HEK293 (cell line): ENCODE measurements at regions not wholly inside any gene's neighbourhood (a gene's known extent, or its start where the extent isn't known, plus 50 kb on each side); places are given as distances from the start of the nearest gene placed in this dataset.

ENCODE experiments used
- CTCF ChIA-PET: fragments of 350-600 bp; formaldehyde crosslinking; extraction: SDS; loops from one replicate; lab custom pipeline; 2021; ENCODE audit warnings: antibody characterized with exemption; lab: Yijun Ruan, JAX
- POLR2A ChIA-PET: fragments of 300-600 bp; formaldehyde crosslinking; extraction: SDS; loops from one replicate; lab custom pipeline; 2020; ENCODE audit warnings: antibody characterized with exemption, inconsistent platforms; lab: Yijun Ruan, JAX
- H3K27ac ChIP-seq: fragments of 200-500 bp; sonication (Bioruptor generic); 2 replicates; pipeline ENCODE4 v1.5.1; 2014; ENCODE audit warnings: low read depth, low read length, control low read depth, inconsistent platforms; ENCODE audit errors: extremely low read depth
- H3K36me3 ChIP-seq, 2 experiments: fragments of 200-500 bp in 1 of 2; sonication (Bioruptor generic) in 1 of 2; 1 replicate in 1 of 2; 2 replicates in 1 of 2; pipeline ENCODE4 v1.5.1; 2014 to 2017; ENCODE audit warnings: inconsistent platforms in 2 of 2, low read length in 2 of 2; ENCODE audit not compliant: control insufficient read depth in 2 of 2, insufficient read depth in 1 of 2
- H3K4me1 ChIP-seq: fragments of 200-500 bp; sonication (Bioruptor generic); 2 replicates; pipeline ENCODE4 v1.5.1; 2014; ENCODE audit warnings: mild to moderate bottlenecking, low read length, inconsistent platforms; ENCODE audit not compliant: control insufficient read depth, insufficient read depth
- H3K4me3 ChIP-seq: 2 replicates; pipeline ENCODE4 v1.5.1; 2011; ENCODE audit warnings: low read depth, mild to moderate bottlenecking, control low read depth, low read length, moderate library complexity
- H3K9me3 ChIP-seq: fragments of 200-500 bp; sonication (Bioruptor generic); 2 replicates; pipeline ENCODE4 v1.5.1; 2014; ENCODE audit warnings: low read depth, low read length, inconsistent platforms; ENCODE audit not compliant: control insufficient read depth, insufficient read depth
- EGR2 ChIP-seq: fragments of 450-650 bp; formaldehyde crosslinking; IDR thresholded peaks from 2 replicates; pipeline ENCODE4 v1.5.1; 2016; ENCODE audit warnings: low read depth, missing biosample characterization, missing genetic modification characterization
- GFI1B ChIP-seq: fragments of 450-650 bp; formaldehyde crosslinking; IDR thresholded peaks from 2 replicates; pipeline ENCODE4 v1.5.1; 2016; ENCODE audit warnings: missing biosample characterization, missing genetic modification characterization
- GLIS2 ChIP-seq: fragments of 450-650 bp; formaldehyde crosslinking; IDR thresholded peaks from 2 replicates; pipeline ENCODE4 v1.5.1; 2016; ENCODE audit warnings: missing biosample characterization, missing genetic modification characterization
- HOXC10 ChIP-seq: sonication (generic); formaldehyde crosslinking; IDR thresholded peaks from 2 replicates; pipeline ENCODE4 v1.8.1; 2023; ENCODE audit warnings: mild to moderate bottlenecking, missing genetic modification reagents
- HOXD13 ChIP-seq: sonication (generic); formaldehyde crosslinking; IDR thresholded peaks from 2 replicates; pipeline ENCODE4 v1.8.0; 2022; ENCODE audit warnings: missing genetic modification reagents, borderline replicate concordance
- IKZF3 ChIP-seq: fragments of 450-650 bp; IDR thresholded peaks from 2 replicates; pipeline ENCODE4 v1.5.0; 2018; ENCODE audit warnings: missing biosample characterization, mild to moderate bottlenecking, missing genetic modification characterization, moderate library complexity
- KLF10 ChIP-seq: fragments of 450-650 bp; IDR thresholded peaks from 2 replicates; pipeline ENCODE4 v1.5.1; 2018; ENCODE audit warnings: missing biosample characterization, mild to moderate bottlenecking, missing genetic modification characterization
- KLF16 ChIP-seq: fragments of 450-650 bp; formaldehyde crosslinking; IDR thresholded peaks from 2 replicates; pipeline ENCODE4 v1.5.1; 2017; ENCODE audit warnings: missing biosample characterization, missing genetic modification characterization
- ZBTB17 ChIP-seq: fragments of 450-650 bp; formaldehyde crosslinking; IDR thresholded peaks from 2 replicates; pipeline ENCODE4 v1.5.1; 2016; ENCODE audit warnings: missing biosample characterization, missing genetic modification characterization
- ZBTB8A ChIP-seq: fragments of 450-650 bp; formaldehyde crosslinking; IDR thresholded peaks from 2 replicates; pipeline ENCODE4 v1.5.1; 2016; ENCODE audit warnings: missing biosample characterization, missing genetic modification characterization
- ZNF10 ChIP-seq: fragments of 450-650 bp; formaldehyde crosslinking; IDR thresholded peaks from 2 replicates; pipeline ENCODE4 v1.5.1; 2017; ENCODE audit warnings: missing biosample characterization, missing genetic modification characterization
- ZNF132 ChIP-seq: fragments of 450-650 bp; formaldehyde crosslinking; IDR thresholded peaks from 2 replicates; pipeline ENCODE4 v1.5.1; 2017; ENCODE audit warnings: missing biosample characterization, missing genetic modification characterization, borderline replicate concordance
- ZNF146 ChIP-seq: fragments of 450-650 bp; formaldehyde crosslinking; IDR thresholded peaks from 2 replicates; pipeline ENCODE4 v1.5.1; 2016; ENCODE audit warnings: missing biosample characterization, missing genetic modification characterization
- ZNF169 ChIP-seq: fragments of 450-650 bp; formaldehyde crosslinking; IDR thresholded peaks from 2 replicates; pipeline ENCODE4 v1.5.1; 2016; ENCODE audit warnings: missing biosample characterization, missing genetic modification characterization
- ZNF19 ChIP-seq: fragments of 450-650 bp; formaldehyde crosslinking; IDR thresholded peaks from 2 replicates; pipeline ENCODE4; 2016; ENCODE audit warnings: missing biosample characterization, missing genetic modification characterization, low read depth
- ZNF23 ChIP-seq: fragments of 450-650 bp; formaldehyde crosslinking; IDR thresholded peaks from 2 replicates; pipeline ENCODE4 v1.5.1; 2016; ENCODE audit warnings: missing biosample characterization, missing genetic modification characterization, borderline replicate concordance
- ZNF266 ChIP-seq: fragments of 450-650 bp; formaldehyde crosslinking; IDR thresholded peaks from 2 replicates; pipeline ENCODE4 v1.5.1; 2016; ENCODE audit warnings: missing biosample characterization, missing genetic modification characterization, low read depth
- ZNF394 ChIP-seq: fragments of 450-650 bp; formaldehyde crosslinking; IDR thresholded peaks from 2 replicates; pipeline ENCODE4 v1.5.1; 2016; ENCODE audit warnings: missing biosample characterization, missing genetic modification characterization, mild to moderate bottlenecking, moderate library complexity, borderline replicate concordance
- ZNF48 ChIP-seq: fragments of 450-650 bp; formaldehyde crosslinking; IDR thresholded peaks from 2 replicates; pipeline ENCODE4 v1.5.1; 2016; ENCODE audit warnings: missing biosample characterization, missing genetic modification characterization
- ZNF548 ChIP-seq: fragments of 450-650 bp; formaldehyde crosslinking; IDR thresholded peaks from 2 replicates; pipeline ENCODE4 v1.5.1; 2016; ENCODE audit warnings: missing biosample characterization, missing genetic modification characterization
- ZNF549 ChIP-seq: fragments of 450-650 bp; IDR thresholded peaks from 2 replicates; pipeline ENCODE4 v1.5.1; 2018; ENCODE audit warnings: missing biosample characterization, missing genetic modification characterization, mild to moderate bottlenecking, inconsistent platforms, moderate library complexity
- ZNF621 ChIP-seq: fragments of 450-650 bp; formaldehyde crosslinking; IDR thresholded peaks from 2 replicates; pipeline ENCODE4 v1.5.1; 2017; ENCODE audit warnings: missing biosample characterization, missing genetic modification characterization
- ZNF623 ChIP-seq: fragments of 450-650 bp; formaldehyde crosslinking; IDR thresholded peaks from 2 replicates; pipeline ENCODE4 v1.5.1; 2016; ENCODE audit warnings: missing biosample characterization, missing genetic modification characterization
- ZNF624 ChIP-seq: fragments of 450-650 bp; formaldehyde crosslinking; IDR thresholded peaks from 2 replicates; pipeline ENCODE4 v1.5.1; 2017; ENCODE audit warnings: missing biosample characterization, missing genetic modification characterization
- ZNF654 ChIP-seq: fragments of 450-650 bp; formaldehyde crosslinking; IDR thresholded peaks from 2 replicates; pipeline ENCODE4 v1.5.1; 2016; ENCODE audit warnings: low read depth, missing biosample characterization, missing genetic modification characterization
- ZSCAN16 ChIP-seq: fragments of 450-650 bp; formaldehyde crosslinking; IDR thresholded peaks from 2 replicates; pipeline ENCODE4 v1.5.1; 2016; ENCODE audit warnings: missing biosample characterization, missing genetic modification characterization
- ZXDB ChIP-seq: fragments of 450-650 bp; formaldehyde crosslinking; IDR thresholded peaks from 2 replicates; pipeline ENCODE4 v1.5.1; 2016; ENCODE audit warnings: missing biosample characterization, missing genetic modification characterization
- TF ChIP-seq, protein P1 (sequence below): IDR thresholded peaks from 2 replicates; pipeline ENCODE4 v1.6.1; 2011; ENCODE audit warnings: mild to moderate bottlenecking, low read depth, low read length, borderline replicate concordance
- TF ChIP-seq, protein P2 (sequence below): fragments of 450-650 bp; formaldehyde crosslinking; IDR thresholded peaks from 2 replicates; pipeline ENCODE4 v1.5.1; 2016; ENCODE audit warnings: missing biosample characterization, missing genetic modification characterization
- TF ChIP-seq, protein P3 (sequence below): fragments of 450-650 bp; formaldehyde crosslinking; optimal IDR thresholded peaks from 2 replicates; pipeline ENCODE3; 2016; ENCODE audit warnings: missing biosample characterization, mild to moderate bottlenecking, missing genetic modification characterization
- TF ChIP-seq, protein P4 (sequence below): fragments of 450-650 bp; formaldehyde crosslinking; IDR thresholded peaks from 2 replicates; pipeline ENCODE4 v1.5.1; 2016; ENCODE audit warnings: missing biosample characterization, missing genetic modification characterization

DNA sequence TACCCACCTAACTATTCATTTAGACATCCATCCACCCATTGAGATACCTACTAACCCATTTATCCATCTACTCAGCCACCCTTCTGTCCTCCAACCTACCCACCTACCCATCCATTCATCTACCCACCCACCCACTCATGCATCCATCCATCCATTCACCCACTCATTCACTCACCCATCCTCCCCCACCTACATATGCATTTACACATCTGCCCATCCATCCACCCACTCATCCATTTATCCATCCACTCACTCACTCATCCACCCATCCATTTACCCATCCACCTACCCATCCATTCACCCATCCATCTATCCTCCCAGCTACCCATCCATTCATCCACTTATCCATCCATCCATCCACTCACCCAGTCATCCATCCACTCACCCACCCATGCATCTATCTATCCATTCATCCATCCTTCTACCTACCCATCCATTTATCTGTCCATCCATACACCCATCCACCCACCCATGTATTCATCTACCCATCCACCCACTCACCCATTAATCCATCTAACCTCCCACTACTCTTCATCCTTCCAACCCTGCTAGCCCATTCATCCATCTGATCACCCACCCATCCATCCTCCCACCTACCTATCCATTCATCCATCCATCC lies 378.7 kb downstream of the CTTN start (continued):
- TF ChIP-seq GLIS2 (no peak), ZSCAN16 (no peak), ZNF23 (tag by site-specific recombination) (no peak), ZNF19 (tag by site-specific recombination) (no peak), ZNF132 (tag by site-specific recombination) (no peak), ZNF146 (tag by site-specific recombination) (no peak), HOXC10 (CRISPR knock-in tag) (no peak), IKZF3 (tag by site-specific recombination) (no peak), ZNF169 (tag by site-specific recombination) (no peak), ZXDB (tag by site-specific recombination) (no peak), ZBTB17 (tag by site-specific recombination) (peak; percentile 58), ZNF624 (tag by site-specific recombination) (no peak), KLF10 (no peak), ZNF266 (tag by site-specific recombination) (no peak)
- TF ChIP-seq, protein P1, sequence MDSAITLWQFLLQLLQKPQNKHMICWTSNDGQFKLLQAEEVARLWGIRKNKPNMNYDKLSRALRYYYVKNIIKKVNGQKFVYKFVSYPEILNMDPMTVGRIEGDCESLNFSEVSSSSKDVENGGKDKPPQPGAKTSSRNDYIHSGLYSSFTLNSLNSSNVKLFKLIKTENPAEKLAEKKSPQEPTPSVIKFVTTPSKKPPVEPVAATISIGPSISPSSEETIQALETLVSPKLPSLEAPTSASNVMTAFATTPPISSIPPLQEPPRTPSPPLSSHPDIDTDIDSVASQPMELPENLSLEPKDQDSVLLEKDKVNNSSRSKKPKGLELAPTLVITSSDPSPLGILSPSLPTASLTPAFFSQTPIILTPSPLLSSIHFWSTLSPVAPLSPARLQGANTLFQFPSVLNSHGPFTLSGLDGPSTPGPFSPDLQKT: no peak
- TF ChIP-seq, protein P2, sequence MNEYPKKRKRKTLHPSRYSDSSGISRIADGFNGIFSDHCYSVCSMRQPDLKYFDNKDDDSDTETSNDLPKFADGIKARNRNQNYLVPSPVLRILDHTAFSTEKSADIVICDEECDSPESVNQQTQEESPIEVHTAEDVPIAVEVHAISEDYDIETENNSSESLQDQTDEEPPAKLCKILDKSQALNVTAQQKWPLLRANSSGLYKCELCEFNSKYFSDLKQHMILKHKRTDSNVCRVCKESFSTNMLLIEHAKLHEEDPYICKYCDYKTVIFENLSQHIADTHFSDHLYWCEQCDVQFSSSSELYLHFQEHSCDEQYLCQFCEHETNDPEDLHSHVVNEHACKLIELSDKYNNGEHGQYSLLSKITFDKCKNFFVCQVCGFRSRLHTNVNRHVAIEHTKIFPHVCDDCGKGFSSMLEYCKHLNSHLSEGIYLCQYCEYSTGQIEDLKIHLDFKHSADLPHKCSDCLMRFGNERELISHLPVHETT: no peak
- TF ChIP-seq, all 188 proteins: peak for 4

DNA sequence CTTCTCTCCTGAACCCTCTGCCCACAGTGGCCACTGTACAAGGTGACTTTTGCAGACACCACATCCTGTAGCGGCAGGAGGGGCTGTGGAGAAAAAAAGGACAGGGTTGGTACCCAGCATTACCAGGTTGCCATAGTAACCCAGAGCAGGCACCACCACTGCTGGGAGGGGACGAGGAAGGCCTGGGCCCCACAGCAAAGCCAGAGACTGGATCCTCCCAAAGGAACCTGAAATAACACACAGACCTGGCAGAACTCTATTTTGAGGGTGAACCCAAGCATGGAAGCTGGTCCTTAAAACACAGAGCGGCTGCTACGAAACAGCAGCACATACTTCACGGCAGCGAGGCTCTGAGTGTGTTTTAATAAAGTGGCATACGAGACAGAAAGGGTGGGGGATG lies 380.6 kb downstream of the CTTN start:
- TF ChIP-seq ZNF654 (tag by site-specific recombination) (no peak), KLF16 (no peak), GFI1B (no peak), ZNF621 (tag by site-specific recombination) (no peak), HOXD13 (CRISPR knock-in tag) (no peak), ZNF549 (tag by site-specific recombination) (no peak), ZBTB8A (tag by site-specific recombination) (no peak), ZNF394 (tag by site-specific recombination) (no peak), ZNF548 (tag by site-specific recombination) (no peak), ZNF623 (no peak), ZNF10 (tag by site-specific recombination) (no peak), ZNF48 (tag by site-specific recombination) (no peak), EGR2 (tag by site-specific recombination) (no peak)
- TF ChIP-seq, protein P3, sequence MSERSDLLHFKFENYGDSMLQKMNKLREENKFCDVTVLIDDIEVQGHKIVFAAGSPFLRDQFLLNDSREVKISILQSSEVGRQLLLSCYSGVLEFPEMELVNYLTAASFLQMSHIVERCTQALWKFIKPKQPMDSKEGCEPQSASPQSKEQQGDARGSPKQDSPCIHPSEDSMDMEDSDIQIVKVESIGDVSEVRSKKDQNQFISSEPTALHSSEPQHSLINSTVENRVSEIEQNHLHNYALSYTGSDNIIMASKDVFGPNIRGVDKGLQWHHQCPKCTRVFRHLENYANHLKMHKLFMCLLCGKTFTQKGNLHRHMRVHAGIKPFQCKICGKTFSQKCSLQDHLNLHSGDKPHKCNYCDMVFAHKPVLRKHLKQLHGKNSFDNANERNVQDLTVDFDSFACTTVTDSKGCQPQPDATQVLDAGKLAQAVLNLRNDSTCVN (tag by site-specific recombination): no peak
- TF ChIP-seq, protein P4, sequence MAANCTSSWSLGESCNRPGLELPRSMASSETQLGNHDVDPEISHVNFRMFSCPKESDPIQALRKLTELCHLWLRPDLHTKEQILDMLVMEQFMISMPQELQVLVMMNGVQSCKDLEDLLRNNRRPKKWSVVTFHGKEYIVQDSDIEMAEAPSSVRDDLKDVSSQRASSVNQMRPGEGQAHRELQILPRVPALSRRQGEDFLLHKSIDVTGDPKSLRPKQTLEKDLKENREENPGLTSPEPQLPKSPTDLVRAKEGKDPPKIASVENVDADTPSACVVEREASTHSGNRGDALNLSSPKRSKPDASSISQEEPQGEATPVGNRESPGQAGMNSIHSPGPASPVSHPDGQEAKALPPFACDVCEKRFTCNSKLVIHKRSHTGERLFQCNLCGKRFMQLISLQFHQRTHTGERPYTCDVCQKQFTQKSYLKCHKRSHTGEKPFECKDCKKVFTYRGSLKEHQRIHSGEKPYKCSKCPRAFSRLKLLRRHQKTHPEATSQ (tag by site-specific recombination): no peak
- TF ChIP-seq, protein P2: no peak
- TF ChIP-seq, protein P1: no peak
- Histone ChIP-seq H3K4me1 (no peaks in the 10 kb centered on the region), H3K27ac (no peak overlapping the region), H3K36me3 (no peaks in the 10 kb centered on the region), H3K9me3 (no peaks in the 10 kb centered on the region), H3K4me3 (no peak overlapping the region)
- CTCF ChIA-PET: no interaction called here
- POLR2A ChIA-PET: no interaction called here
